Left hindlimb (tissue), 1 donor: ENCODE measurements at regions not wholly inside any gene's neighbourhood (a gene's known extent, or its start where the extent isn't known, plus 50 kb on each side); places are given as distances from the start of the nearest gene placed in this dataset.

Experiments
- DNase-seq: peaks from one replicate; pipeline ENCODE4 v3.0.0-alpha.2; 2018

GRCh38 chr4:29405116-29405515 lies 1315.1 kb upstream of the PCDH7 start:
- DNase-seq = no peak

DNA sequence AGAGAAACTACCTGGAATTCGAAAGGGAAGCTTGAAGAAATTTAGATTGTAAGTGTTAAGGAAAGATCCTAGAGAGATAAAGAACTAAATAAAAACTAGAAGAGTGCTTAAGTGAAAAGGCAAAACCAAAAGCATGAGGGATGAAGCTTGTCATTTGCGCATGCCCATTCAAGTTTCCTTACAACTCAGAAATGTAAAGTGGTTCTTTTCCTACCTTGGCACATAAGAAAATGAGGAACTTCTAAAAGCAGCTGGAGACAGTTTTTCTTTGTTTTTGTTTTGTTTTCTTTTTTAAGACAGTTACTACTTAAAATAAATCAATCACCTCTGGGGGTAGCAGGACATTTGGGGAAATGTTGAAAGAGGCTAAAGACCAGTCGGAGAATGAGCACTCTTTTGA lies 1304.4 kb upstream of the PCDH7 start:
- DNase-seq = no peak

- no peak for DNase-seq
Measured at GRCh38 chr4:29423836-29424721, 1296.1 kb upstream of the PCDH7 start.

GRCh38 chr4:29453303-29453820 lies 1266.8 kb upstream of the PCDH7 start:
- DNase-seq = no peak

GRCh38 chr4:29459926-29460325 lies 1260.2 kb upstream of the PCDH7 start:
- DNase-seq = no peak

DNA sequence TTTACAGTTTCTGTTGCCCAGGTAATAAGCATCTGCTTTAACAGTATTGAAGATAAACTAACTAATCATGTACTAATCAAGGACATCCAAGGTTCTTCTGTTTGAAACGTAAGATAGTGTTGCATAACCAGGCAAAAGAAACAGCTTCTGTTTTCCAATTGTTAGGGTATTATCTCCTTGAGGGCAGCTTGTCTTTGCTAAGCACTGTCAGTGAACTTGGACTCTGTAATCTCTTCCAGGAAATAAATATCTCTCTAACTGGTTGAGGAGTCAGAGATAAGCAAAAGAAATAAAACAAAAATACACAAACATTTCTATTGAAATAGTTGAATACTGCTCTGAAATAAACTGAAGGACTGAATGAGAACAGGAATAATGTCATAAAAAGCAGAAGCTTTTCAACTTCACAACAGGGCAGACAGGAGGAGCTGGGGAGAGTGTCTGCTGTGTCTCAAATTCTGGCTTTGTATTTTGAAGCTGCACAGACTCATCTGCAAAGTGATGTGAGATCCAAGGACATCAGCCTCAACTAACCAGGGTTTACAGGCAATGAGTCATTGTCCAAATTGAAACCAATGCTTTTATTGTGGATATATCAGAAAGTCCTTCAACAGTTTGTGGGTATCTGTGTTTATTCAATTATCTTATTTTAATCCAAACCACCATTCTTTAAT lies 1253.0 kb upstream of the PCDH7 start:
- DNase-seq = no peak
